ENCODE measurements at regions not wholly inside any gene's neighbourhood (a gene's known extent, or its start where the extent isn't known, plus 50 kb on each side); places are given as distances from the start of the nearest gene placed in this dataset.

- POLR2A ChIA-PET, result no interaction called here
- RAD21 ChIA-PET (ENCODE audit: unreplicated experiment), result no interaction called here
- no peak overlapping the region for H3K4me3 ChIP-seq
- H3K9me3 ChIP-seq (replicated peaks; ENCODE audit: control insufficient read depth, insufficient read depth, low read length), result no peaks in the 10 kb centered on the region
- DNase-seq (ENCODE audit: low read depth, low spot score), result no peak
- CTCF ChIA-PET, result no interaction called here
- H3K27me3 ChIP-seq (replicated peaks in 1 of 2; ENCODE audit: control insufficient read depth in 2 of 2, insufficient read depth in 2 of 2, low read length in 1 of 2), result no peaks in the 10 kb centered on the region
- no peaks in the 10 kb centered on the region for H3K4me1 ChIP-seq (ENCODE audit: control insufficient read depth, insufficient read depth, low read length)
- no TSS peak for BruUV-seq (replicated peaks)
- no peak for TF ChIP-seq GATAD2B (conservative IDR thresholded peaks at IDR 0.05; ENCODE audit: low read depth)
- TF ChIP-seq ASH2L (IDR thresholded peaks at IDR 0.05; ENCODE audit: borderline replicate concordance, low read depth), result no peak
- TF ChIP-seq HSF1 (IDR thresholded peaks at IDR 0.05; ENCODE audit: low read depth, low read length), result no peak
- TF ChIP-seq NRF1 (conservative IDR thresholded peaks at IDR 0.05; ENCODE audit: low read depth, low read length), result no peak
- no peak for TF ChIP-seq MYB (IDR thresholded peaks at IDR 0.05; ENCODE audit: borderline replicate concordance, low read depth, low read length)
- TF ChIP-seq LARP7 (IDR thresholded peaks at IDR 0.05), result no peak
- no peak for TF ChIP-seq CUX1 (IDR thresholded peaks at IDR 0.05; ENCODE audit: insufficient replicate concordance, low read depth, low read length)
- no peak for TF ChIP-seq CBX3 (IDR thresholded peaks at IDR 0.05; ENCODE audit: borderline replicate concordance, low read depth)
- no peak for TF ChIP-seq CREB1 (IDR thresholded peaks at IDR 0.05; ENCODE audit: low read depth)
- no peak for TF ChIP-seq EP300 (IDR thresholded peaks at IDR 0.05; ENCODE audit: borderline replicate concordance in 1 of 2, control insufficient read depth in 1 of 2, low read depth in 2 of 2, low read length in 2 of 2)
- no peak for TF ChIP-seq IRF3 (IDR thresholded peaks at IDR 0.05)
- no peak for TF ChIP-seq REST (IDR thresholded peaks at IDR 0.05; ENCODE audit: low read depth, low read length)
- TF ChIP-seq SUZ12 (IDR thresholded peaks at IDR 0.05; ENCODE audit: unreplicated experiment), result no peak
- intact Hi-C loops (cut with micrococcal nuclease; ENCODE audit: unreplicated experiment) (no loop called here), in situ Hi-C loops (cut with MboI) (no loop called here)
- H3K27ac ChIP-seq (ENCODE audit: control insufficient read depth, insufficient read depth), result no peak overlapping the region
- H3K36me3 ChIP-seq (ENCODE audit: control insufficient read depth in 2 of 2, insufficient read depth in 2 of 2, low read length in 1 of 2), result no peaks in the 10 kb centered on the region
- H3K79me2 ChIP-seq (ENCODE audit: control insufficient read depth, insufficient read depth, low read length), result no peaks in the 10 kb centered on the region
- SMC1A ChIA-PET (ENCODE audit: uncharacterized antibody, unreplicated experiment), result no interaction called here
- no peak overlapping the region for H2AFZ ChIP-seq (ENCODE audit: control insufficient read depth, low read depth, low read length)
- no peak overlapping the region for H3K4me2 ChIP-seq (ENCODE audit: control insufficient read depth, insufficient read depth)
- no peak overlapping the region for H3K9ac ChIP-seq (ENCODE audit: control insufficient read depth, insufficient read depth, low read length)
- ATAC-seq, result no peak
- no peak for FAIRE-seq
- H4K20me1 ChIP-seq (ENCODE audit: control insufficient read depth, insufficient read depth), result no peaks in the 10 kb centered on the region
- 30% methylated on average over 5 of the region's 5 CpGs for WGBS (ENCODE audit: insufficient coverage, insufficient replicate concordance, low lambda C conversion rate, missing lambda C conversion rate)
These were observed 702.9 kb upstream of the PCDH9 start for GRCh38 chr13:67932991-67933390.
